ENCODE measurements at regions not wholly inside any gene's neighbourhood (a gene's known extent, or its start where the extent isn't known, plus 50 kb on each side); places are given as distances from the start of the nearest gene placed in this dataset.

DNA sequence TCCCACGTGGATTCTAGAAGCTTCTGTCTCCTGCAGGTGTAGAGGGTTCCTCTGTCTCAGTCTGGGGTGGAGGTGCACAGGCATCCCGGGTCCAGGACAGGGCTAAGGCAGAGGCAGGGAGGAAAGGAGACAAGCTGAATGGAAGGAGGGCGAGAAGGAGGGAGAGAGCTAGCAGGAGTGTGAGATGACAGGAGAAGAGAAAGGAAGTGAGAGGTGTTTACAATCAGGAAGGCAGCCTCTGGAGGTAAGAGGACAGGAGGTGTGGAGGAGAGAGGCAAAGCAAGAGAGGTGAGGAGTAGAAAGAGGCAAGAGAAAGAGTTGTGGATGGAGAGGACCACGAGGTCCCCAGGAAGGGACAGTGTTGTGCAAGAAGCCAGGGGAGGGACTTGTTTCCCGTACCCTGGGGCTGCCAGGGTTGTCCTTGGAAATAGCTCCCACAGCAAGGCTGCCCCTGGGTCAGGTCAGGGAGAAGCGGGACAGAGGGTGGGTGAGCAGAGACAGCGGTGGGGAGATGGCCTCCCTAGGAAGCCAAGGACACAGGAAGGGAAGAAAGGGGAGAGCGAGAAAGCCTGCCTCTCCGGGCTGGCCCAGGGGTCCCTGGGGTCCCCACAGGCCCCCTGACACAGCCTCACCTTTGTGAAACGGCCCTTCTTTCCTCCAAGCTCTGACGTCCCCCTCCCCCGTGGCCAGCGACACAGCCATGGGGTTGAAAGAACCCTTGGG lies 136.9 kb downstream of the CYP26B1 start (continued):
- TF ChIP-seq, protein P1, sequence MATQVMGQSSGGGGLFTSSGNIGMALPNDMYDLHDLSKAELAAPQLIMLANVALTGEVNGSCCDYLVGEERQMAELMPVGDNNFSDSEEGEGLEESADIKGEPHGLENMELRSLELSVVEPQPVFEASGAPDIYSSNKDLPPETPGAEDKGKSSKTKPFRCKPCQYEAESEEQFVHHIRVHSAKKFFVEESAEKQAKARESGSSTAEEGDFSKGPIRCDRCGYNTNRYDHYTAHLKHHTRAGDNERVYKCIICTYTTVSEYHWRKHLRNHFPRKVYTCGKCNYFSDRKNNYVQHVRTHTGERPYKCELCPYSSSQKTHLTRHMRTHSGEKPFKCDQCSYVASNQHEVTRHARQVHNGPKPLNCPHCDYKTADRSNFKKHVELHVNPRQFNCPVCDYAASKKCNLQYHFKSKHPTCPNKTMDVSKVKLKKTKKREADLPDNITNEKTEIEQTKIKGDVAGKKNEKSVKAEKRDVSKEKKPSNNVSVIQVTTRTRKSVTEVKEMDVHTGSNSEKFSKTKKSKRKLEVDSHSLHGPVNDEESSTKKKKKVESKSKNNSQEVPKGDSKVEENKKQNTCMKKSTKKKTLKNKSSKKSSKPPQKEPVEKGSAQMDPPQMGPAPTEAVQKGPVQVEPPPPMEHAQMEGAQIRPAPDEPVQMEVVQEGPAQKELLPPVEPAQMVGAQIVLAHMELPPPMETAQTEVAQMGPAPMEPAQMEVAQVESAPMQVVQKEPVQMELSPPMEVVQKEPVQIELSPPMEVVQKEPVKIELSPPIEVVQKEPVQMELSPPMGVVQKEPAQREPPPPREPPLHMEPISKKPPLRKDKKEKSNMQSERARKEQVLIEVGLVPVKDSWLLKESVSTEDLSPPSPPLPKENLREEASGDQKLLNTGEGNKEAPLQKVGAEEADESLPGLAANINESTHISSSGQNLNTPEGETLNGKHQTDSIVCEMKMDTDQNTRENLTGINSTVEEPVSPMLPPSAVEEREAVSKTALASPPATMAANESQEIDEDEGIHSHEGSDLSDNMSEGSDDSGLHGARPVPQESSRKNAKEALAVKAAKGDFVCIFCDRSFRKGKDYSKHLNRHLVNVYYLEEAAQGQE (IDR thresholded peaks at IDR 0.05; ENCODE audit: low read depth, low read length), result no peak
- TF ChIP-seq, protein P2, sequence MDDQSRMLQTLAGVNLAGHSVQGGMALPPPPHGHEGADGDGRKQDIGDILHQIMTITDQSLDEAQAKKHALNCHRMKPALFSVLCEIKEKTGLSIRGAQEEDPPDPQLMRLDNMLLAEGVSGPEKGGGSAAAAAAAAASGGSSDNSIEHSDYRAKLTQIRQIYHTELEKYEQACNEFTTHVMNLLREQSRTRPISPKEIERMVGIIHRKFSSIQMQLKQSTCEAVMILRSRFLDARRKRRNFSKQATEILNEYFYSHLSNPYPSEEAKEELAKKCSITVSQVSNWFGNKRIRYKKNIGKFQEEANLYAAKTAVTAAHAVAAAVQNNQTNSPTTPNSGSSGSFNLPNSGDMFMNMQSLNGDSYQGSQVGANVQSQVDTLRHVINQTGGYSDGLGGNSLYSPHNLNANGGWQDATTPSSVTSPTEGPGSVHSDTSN (IDR thresholded peaks at IDR 0.05; ENCODE audit: insufficient replicate concordance, low read depth, low read length), result no peak
- TF ChIP-seq CBFB (IDR thresholded peaks at IDR 0.05; ENCODE audit: low read depth) (no peak), EZH2 (IDR thresholded peaks at IDR 0.05; ENCODE audit: borderline replicate concordance, control insufficient read depth, low read depth, low read length) (no peak), SMARCA5 (IDR thresholded peaks at IDR 0.05) (no peak), PML (IDR thresholded peaks at IDR 0.05; ENCODE audit: low read length) (no peak), RAD51 (IDR thresholded peaks at IDR 0.05) (no peak), CHD1 (IDR thresholded peaks at IDR 0.05; ENCODE audit: low read depth, low read length) (no peak), TARDBP (IDR thresholded peaks at IDR 0.05; ENCODE audit: borderline replicate concordance) (no peak)

All from GM12878 (cell line).